WTC11 (cell line): ENCODE measurements at regions not wholly inside any gene's neighbourhood (a gene's known extent, or its start where the extent isn't known, plus 50 kb on each side); places are given as distances from the start of the nearest gene placed in this dataset.

Experiments
- ATF6 ChIP-seq: sonication (generic); formaldehyde crosslinking; IDR thresholded peaks from 2 replicates; pipeline ENCODE4 v1.8.1; 2023; ENCODE audit warnings: mild to moderate bottlenecking, missing genetic modification reagents
- E2F4 ChIP-seq: sonication (generic); formaldehyde crosslinking; IDR thresholded peaks from 2 replicates; pipeline ENCODE4 v1.8.1; 2022; ENCODE audit warnings: low read depth, mild to moderate bottlenecking, moderate library complexity, missing genetic modification reagents, borderline replicate concordance
- ESRRA ChIP-seq: sonication (generic); formaldehyde crosslinking; IDR thresholded peaks from 2 replicates; pipeline ENCODE4 v1.8.1; 2022; ENCODE audit warnings: mild to moderate bottlenecking, missing genetic modification reagents, borderline replicate concordance
- ETV6 ChIP-seq: sonication (generic); formaldehyde crosslinking; IDR thresholded peaks from 2 replicates; pipeline ENCODE4 v1.8.1; 2022; ENCODE audit warnings: mild to moderate bottlenecking, missing genetic modification reagents
- IRF2 ChIP-seq: sonication (generic); formaldehyde crosslinking; IDR thresholded peaks from 2 replicates; pipeline ENCODE4 v1.8.0; 2022; ENCODE audit warnings: low read depth, missing genetic modification reagents, borderline replicate concordance
- NR1H2 ChIP-seq: sonication (generic); formaldehyde crosslinking; IDR thresholded peaks from 2 replicates; pipeline ENCODE4 v1.9.0; 2021; ENCODE audit warnings: mild to moderate bottlenecking, moderate library complexity, missing genetic modification reagents
- NR3C1 ChIP-seq: sonication (generic); formaldehyde crosslinking; conservative IDR thresholded peaks from 2 replicates; pipeline ENCODE4 v1.8.1; 2023; ENCODE audit warnings: low read depth, mild to moderate bottlenecking, missing genetic modification reagents
- TP53 ChIP-seq: sonication (generic); formaldehyde crosslinking; IDR thresholded peaks from 2 replicates; pipeline ENCODE4 v1.8.1; 2023; ENCODE audit warnings: mild to moderate bottlenecking, missing genetic modification reagents
- USF1 ChIP-seq: sonication (generic); formaldehyde crosslinking; IDR thresholded peaks from 2 replicates; pipeline ENCODE4 v1.8.0; 2022; ENCODE audit warnings: mild to moderate bottlenecking, missing genetic modification reagents
- ZNF121 ChIP-seq: sonication (generic); formaldehyde crosslinking; IDR thresholded peaks from 2 replicates; pipeline ENCODE4 v1.8.0; 2023; ENCODE audit warnings: missing genetic modification reagents
- ZNF138 ChIP-seq: sonication (generic); formaldehyde crosslinking; conservative IDR thresholded peaks from 2 replicates; pipeline ENCODE4 v1.8.1; 2022; ENCODE audit warnings: mild to moderate bottlenecking, moderate library complexity, missing genetic modification reagents
- TF ChIP-seq, protein P1 (sequence below): fragments of 200-600 bp; IDR thresholded peaks from 2 replicates; pipeline ENCODE4 v1.8.0; 2022; ENCODE audit warnings: antibody characterized with exemption
- TF ChIP-seq, protein P2 (sequence below): sonication (generic); formaldehyde crosslinking; IDR thresholded peaks from 2 replicates; pipeline ENCODE4 v1.8.0; 2023; ENCODE audit warnings: missing genetic modification reagents
- TF ChIP-seq, protein P3 (sequence below): sonication (generic); formaldehyde crosslinking; conservative IDR thresholded peaks from 2 replicates; pipeline ENCODE4 v1.8.1; 2022; ENCODE audit warnings: mild to moderate bottlenecking, missing genetic modification reagents

DNA sequence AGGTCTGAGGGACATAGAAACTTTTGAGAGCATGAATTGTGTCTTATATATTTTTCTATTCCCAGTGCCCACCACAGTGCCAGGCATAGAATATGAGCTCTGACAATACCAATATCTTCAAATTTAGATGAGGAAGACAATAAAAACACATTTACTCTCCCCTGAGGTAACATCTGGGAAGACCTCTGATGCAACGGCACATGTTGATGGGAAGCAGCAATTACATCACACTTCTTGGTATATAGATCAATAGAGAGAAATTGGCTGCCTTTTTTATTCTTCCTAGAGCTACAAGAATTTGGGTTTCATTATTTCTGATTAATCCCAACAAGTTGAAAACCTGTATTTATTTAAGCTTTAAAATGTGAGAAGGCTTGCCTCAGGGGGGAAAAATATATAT lies 67.4 kb upstream of the SMAD1 start:
- TF ChIP-seq ATF6 (CRISPR knock-in tag) (no peak), ZNF121 (no peak), ESRRA (CRISPR knock-in tag) (no peak), NR3C1 (CRISPR knock-in tag) (no peak), NR1H2 (CRISPR knock-in tag) (no peak), E2F4 (CRISPR knock-in tag) (no peak), IRF2 (CRISPR knock-in tag) (no peak), ETV6 (CRISPR knock-in tag) (no peak), TP53 (no peak), USF1 (CRISPR knock-in tag) (no peak), ZNF138 (CRISPR knock-in tag) (no peak)
- TF ChIP-seq, protein P1, sequence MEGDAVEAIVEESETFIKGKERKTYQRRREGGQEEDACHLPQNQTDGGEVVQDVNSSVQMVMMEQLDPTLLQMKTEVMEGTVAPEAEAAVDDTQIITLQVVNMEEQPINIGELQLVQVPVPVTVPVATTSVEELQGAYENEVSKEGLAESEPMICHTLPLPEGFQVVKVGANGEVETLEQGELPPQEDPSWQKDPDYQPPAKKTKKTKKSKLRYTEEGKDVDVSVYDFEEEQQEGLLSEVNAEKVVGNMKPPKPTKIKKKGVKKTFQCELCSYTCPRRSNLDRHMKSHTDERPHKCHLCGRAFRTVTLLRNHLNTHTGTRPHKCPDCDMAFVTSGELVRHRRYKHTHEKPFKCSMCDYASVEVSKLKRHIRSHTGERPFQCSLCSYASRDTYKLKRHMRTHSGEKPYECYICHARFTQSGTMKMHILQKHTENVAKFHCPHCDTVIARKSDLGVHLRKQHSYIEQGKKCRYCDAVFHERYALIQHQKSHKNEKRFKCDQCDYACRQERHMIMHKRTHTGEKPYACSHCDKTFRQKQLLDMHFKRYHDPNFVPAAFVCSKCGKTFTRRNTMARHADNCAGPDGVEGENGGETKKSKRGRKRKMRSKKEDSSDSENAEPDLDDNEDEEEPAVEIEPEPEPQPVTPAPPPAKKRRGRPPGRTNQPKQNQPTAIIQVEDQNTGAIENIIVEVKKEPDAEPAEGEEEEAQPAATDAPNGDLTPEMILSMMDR = no peak
- TF ChIP-seq, protein P2, sequence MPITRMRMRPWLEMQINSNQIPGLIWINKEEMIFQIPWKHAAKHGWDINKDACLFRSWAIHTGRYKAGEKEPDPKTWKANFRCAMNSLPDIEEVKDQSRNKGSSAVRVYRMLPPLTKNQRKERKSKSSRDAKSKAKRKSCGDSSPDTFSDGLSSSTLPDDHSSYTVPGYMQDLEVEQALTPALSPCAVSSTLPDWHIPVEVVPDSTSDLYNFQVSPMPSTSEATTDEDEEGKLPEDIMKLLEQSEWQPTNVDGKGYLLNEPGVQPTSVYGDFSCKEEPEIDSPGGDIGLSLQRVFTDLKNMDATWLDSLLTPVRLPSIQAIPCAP (CRISPR knock-in tag) = no peak
- TF ChIP-seq, protein P3, sequence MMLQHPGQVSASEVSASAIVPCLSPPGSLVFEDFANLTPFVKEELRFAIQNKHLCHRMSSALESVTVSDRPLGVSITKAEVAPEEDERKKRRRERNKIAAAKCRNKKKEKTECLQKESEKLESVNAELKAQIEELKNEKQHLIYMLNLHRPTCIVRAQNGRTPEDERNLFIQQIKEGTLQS (CRISPR knock-in tag) = no peak
